GM12864 (cell line): ENCODE measurements at regions not wholly inside any gene's neighbourhood (a gene's known extent, or its start where the extent isn't known, plus 50 kb on each side); places are given as distances from the start of the nearest gene placed in this dataset.
"Not testable (repeated sequence)": the region's sequence is repeated elsewhere in the genome, so short reads cannot be mapped to it uniquely, and the experiment has no call there.

ENCODE experiments used
- DNase-seq: peaks from one replicate; pipeline ENCODE4 v3.0.0-alpha.2; 2011; ENCODE audit warnings: low read depth
- H3K4me3 ChIP-seq: 2 replicates; pipeline ENCODE4 v1.5.1; 2011; ENCODE audit warnings: mild to moderate bottlenecking, low read depth, low read length, control low read depth
- TF ChIP-seq, protein P1 (sequence below): IDR thresholded peaks from 2 replicates; pipeline ENCODE4 v1.5.1; 2011; ENCODE audit warnings: low read depth, mild to moderate bottlenecking, moderate library complexity, low read length, control low read depth, inconsistent platforms; ENCODE audit errors: missing control alignments

DNA sequence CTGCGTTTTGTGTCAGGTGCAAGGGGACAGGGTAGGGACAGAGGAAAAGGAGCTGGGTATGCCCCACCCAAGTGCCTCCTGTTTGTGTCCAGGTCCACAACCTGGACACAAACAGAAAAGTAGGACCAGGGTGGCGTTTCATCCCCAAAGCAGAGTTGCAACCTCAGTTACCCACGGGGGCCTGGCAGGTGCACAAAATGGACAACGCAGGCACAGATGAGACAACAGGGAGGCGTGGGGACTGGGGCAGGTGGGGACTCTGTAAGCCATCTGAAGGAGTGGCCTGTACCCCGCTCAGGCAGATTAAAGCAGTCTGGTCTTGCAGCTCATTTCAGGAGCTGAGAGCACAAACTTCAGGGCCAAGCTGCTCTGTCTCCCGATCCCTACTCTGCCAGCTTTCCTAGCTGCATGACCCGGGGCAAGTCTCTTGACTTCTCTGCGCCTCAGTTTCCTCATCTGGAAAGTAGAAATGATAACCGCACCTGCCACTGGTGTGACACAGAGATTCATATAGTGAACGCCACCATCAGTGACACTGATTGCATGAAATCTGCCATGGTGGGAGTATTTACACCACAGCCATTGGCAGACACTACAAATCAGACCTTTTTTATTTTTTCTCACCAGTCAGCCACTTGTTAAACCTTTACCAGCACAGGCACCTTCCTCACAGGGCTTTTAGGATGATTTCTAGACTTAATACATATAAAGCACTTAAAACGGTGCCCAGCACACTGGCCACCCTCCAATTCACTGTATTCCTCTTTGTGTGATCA is 123.0 kb downstream of the PHETA1 start:
- TF ChIP-seq, protein P1, sequence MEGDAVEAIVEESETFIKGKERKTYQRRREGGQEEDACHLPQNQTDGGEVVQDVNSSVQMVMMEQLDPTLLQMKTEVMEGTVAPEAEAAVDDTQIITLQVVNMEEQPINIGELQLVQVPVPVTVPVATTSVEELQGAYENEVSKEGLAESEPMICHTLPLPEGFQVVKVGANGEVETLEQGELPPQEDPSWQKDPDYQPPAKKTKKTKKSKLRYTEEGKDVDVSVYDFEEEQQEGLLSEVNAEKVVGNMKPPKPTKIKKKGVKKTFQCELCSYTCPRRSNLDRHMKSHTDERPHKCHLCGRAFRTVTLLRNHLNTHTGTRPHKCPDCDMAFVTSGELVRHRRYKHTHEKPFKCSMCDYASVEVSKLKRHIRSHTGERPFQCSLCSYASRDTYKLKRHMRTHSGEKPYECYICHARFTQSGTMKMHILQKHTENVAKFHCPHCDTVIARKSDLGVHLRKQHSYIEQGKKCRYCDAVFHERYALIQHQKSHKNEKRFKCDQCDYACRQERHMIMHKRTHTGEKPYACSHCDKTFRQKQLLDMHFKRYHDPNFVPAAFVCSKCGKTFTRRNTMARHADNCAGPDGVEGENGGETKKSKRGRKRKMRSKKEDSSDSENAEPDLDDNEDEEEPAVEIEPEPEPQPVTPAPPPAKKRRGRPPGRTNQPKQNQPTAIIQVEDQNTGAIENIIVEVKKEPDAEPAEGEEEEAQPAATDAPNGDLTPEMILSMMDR = no peak
- DNase-seq = no peak
- H3K4me3 ChIP-seq = no peak overlapping the region

DNA sequence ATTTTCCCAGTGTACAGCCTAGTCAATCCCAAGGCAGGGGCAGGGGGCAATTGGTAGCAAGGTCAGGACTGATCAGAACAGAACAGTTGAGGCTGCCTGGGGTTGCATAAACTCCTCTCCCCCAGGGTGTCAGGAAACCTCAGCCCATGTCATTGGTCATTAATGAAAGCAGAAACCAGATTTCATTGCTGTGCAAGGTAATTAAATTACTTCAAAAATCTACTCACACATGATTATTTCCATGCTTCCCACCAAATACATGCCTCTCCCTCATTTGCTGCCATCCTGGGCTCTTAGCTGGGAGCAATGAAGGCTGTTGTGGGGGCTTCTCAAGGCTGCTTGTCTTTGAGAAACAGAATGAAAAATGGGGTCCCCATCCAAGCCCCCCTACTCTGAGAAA is 124.2 kb downstream of the PHETA1 start:
- TF ChIP-seq, protein P1 = no peak
- no peak for DNase-seq
- no peak overlapping the region for H3K4me3 ChIP-seq

DNA sequence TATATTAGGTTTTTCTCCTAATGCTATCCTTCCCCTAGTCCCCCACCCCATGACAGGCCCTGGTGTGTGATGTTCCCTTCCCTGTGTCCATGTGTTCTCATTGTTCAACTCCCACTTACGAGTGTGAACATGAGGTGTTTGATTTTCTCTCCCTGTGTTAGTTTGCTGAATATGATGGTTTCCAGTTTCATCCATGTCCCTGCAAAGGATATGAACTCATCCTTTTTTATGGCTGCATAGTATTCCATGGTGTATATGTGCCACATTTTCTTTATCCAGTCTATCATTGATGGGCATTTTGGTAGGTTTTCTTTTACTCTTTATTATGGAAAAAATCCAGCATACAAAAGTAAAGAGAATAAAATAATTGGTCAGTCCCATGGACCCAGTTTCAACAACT is 126.1 kb downstream of the PHETA1 start:
- not testable (repeated sequence) for DNase-seq

DNA sequence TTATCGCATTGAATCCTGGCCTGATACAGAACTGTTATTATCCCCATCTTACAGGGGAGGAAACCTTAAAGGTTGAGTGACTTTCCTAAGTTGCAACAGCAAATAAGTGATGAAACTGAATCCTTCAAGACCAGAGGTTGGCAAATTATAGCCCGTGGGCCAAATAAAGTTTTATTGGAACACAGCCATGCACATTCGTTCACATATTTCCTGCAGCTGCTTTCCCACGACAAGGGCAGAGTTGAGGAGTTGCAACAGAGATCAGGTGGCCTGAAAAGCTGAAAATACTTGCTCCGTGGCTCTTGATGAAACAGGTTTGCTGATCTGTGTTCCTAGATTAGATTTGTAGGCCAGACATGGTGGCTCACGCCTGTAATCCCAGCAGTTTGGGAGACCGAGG is 126.7 kb downstream of the PHETA1 start:
- DNase-seq = no peak
- TF ChIP-seq, protein P1 = no peak
- H3K4me3 ChIP-seq = no peak overlapping the region

More for the DNA sequence above, 126.1 kb downstream of the PHETA1 start:
- H3K4me3 ChIP-seq = not testable (repeated sequence)

DNA sequence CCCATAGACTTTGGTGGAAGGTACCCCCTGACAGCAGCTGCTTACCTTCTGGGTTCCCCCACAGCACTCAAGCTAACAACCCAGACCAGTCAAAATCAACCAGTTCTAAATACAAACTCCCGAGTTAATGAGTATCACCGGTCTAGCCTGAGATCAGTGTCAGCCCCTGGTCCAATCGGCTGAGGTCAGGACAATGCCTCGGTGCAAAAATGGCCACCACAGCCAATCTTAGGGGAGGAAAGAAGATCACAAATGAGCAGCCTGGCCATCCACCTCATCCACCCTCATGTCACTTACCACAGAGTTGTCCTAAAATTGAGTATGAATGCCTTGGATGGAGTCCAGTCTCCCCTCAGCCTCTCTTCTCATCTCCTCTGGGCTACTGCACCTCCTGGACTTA is 128.5 kb downstream of the PHETA1 start:
- no peak for DNase-seq
- H3K4me3 ChIP-seq = no peak overlapping the region
- TF ChIP-seq, protein P1 = no peak

DNA sequence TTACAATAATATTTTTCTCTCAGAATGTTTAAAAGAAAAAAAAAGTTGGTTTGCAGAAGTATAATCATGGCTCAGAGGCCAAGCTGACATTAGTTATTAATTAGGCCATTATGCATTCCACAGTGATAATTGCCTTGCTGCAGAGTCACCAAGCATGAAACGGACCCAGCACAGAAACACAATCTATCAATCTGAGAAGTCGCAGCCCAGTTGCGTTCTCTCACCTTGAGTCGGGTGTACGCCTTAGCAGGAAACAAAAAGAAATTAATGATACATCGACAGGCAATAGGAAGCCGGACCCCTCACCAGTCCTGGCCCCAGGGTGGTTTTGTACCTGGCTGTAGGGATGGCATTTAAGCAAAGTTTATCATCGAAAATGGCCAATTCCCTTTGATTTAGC is 129.7 kb downstream of the PHETA1 start:
- TF ChIP-seq, protein P1 = no peak
- no peak for DNase-seq
- no peak overlapping the region for H3K4me3 ChIP-seq

DNA sequence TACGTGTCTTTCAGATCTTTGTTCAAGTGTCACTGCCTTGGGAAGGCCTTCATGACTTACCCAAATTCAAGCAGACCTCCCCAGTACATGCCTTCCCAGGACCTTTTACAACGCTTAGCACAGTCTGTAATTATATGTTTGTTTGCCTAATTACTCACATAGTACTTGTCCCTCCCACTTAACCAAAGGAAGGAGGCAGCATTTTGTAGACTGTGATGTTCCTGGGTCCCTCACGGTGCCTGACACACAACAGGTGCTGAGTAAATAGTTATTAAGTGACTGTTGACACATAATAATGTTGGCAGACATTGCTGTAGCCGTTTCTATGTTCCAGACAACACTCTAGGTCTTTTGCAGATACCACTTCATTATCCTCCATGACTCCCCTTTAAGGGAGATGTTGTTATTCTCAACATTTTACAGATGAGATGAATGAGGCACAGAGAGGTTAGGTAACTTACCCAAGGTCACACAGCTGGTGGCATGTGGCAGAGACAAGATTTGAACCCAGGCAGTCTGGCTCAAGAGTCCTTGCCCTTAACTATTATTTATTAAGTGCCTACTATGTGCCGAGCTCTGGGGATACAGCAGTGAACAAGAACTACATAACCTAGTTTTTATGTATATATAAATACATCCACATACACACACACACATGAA is 130.7 kb downstream of the PHETA1 start:
- H3K4me3 ChIP-seq = no peak overlapping the region
- no peak for DNase-seq
- TF ChIP-seq, protein P1 = no peak

DNA sequence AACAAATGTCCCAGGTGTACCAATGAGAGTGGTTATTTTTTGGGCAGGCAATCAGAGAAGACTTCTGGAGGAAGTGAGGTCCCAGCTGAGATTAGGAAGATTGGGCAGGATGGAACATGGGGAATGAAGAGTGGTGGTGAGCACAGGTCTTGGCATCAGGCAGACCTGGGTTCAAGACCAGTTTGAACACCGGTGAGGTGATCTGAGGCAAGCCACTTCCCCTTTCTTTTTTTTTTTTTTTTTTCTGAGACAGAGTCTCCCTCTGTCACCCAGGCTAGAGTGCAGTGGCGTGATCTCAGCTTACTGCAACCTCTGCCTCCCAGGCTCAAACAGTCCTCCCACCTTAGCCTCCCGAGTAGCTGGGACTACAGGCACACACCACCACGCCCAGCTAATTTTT is 134.4 kb downstream of the PHETA1 start:
- DNase-seq, H3K4me3 ChIP-seq: not testable (repeated sequence)
